GM10266 (cell line): ENCODE measurements at regions not wholly inside any gene's neighbourhood (a gene's known extent, or its start where the extent isn't known, plus 50 kb on each side); places are given as distances from the start of the nearest gene placed in this dataset.

ENCODE experiments used
- DNase-seq: peaks from one replicate; pipeline ENCODE4 v3.0.0; 2012; ENCODE audit errors: extremely low spot score
- TF ChIP-seq, protein P1 (sequence below): IDR thresholded peaks from 2 replicates; pipeline ENCODE4 v1.5.1; 2012; ENCODE audit warnings: mild to moderate bottlenecking, low read depth; ENCODE audit not compliant: control insufficient read depth, insufficient read depth; ENCODE audit errors: missing control alignments

DNA sequence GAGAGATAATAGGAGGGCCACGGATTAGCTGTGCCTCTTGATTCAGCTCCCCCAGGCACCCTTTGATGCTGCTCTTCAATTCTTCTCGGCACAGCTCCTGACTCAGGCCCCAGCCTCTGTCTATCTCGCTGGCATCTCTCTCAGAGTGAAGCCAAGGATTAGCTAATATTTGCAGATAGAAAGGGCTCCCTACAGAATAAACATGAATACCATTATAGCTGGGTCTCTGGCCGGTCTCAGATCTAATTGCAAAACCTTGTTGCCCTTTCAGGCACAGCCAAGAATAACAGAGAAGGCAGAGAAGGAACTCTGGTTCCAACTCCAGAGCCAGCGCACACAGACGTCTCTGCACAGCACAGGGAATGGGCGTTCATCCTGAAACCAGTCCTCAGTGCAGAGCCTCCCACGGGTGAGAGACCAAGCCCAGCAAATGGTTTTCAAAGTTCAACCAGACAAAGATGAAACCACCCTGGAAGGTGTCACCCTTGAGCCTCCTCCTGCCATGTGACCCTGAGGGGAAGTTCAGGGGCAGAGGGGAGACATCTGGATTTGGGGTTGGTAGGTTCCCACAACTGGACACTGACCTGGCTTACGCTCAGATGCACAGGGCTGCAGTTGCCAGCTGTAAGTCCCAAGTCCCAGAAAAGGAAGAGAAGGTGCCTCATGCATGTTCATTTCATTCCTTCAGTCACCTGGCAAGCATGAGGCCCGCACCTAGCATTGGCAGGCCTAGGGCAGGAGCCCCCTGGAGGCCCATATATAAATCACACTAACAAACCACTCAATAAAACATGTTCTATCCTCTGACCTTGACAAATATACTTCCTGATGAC, 394.0 kb downstream of the NPHP4 start:
- no peak for DNase-seq

DNA sequence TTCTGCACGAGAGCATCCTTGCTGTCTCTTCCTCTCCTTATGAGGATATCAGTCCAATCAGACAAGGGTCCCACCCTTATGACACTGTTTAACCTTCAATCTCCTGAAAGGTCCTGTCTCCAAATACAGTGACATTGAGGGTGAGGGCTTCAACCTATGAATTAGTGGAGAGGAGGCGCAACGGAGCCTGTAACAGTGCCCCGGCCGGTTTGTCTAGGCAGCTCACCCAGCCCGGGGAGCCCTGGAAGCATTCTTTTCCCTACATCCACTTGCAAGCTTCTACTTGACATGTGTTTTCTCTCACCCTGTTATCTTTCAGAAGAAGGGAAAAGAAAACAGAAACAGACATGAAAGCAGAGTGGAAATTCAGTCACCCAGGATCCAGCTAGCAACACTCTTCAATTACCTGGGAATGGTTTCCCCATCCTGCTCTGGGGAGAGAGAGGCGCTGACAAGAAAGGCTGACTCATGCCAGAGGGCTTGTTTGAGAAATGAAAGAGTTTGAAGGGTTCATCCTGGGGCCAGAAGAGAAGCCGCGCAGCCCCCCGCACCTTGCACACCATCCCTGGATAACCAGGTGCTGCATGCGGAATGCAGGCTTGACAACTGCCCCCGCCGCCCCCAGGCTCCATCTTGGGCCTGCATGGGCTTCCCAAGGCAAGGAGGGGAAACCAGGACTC, 394.9 kb downstream of the NPHP4 start:
- TF ChIP-seq, protein P1, sequence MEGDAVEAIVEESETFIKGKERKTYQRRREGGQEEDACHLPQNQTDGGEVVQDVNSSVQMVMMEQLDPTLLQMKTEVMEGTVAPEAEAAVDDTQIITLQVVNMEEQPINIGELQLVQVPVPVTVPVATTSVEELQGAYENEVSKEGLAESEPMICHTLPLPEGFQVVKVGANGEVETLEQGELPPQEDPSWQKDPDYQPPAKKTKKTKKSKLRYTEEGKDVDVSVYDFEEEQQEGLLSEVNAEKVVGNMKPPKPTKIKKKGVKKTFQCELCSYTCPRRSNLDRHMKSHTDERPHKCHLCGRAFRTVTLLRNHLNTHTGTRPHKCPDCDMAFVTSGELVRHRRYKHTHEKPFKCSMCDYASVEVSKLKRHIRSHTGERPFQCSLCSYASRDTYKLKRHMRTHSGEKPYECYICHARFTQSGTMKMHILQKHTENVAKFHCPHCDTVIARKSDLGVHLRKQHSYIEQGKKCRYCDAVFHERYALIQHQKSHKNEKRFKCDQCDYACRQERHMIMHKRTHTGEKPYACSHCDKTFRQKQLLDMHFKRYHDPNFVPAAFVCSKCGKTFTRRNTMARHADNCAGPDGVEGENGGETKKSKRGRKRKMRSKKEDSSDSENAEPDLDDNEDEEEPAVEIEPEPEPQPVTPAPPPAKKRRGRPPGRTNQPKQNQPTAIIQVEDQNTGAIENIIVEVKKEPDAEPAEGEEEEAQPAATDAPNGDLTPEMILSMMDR = no peak
- DNase-seq = no peak

More for the DNA sequence above, 394.0 kb downstream of the NPHP4 start:
- TF ChIP-seq, protein P1 = no peak

DNA sequence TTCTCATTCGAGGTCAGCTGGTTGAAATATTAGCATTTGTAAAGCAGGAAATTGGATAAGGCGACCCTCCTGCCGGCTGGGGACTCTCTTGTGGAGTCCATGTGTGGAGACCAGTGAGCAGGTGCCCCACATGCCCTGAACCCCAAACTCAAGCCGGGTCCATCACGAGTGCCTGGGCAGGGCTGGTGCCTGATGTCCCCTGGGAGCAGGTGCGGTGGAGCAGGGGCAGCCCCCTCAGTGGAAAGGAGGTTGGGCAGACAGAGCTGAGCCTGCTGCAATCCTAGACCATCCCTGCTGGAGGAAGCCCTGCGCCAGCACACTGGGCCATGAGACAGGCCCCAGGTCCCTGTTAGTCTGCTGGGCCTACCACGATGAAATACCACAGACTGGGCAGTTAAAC, 395.6 kb downstream of the NPHP4 start:
- no peak for DNase-seq
- TF ChIP-seq, protein P1 = no peak

DNA sequence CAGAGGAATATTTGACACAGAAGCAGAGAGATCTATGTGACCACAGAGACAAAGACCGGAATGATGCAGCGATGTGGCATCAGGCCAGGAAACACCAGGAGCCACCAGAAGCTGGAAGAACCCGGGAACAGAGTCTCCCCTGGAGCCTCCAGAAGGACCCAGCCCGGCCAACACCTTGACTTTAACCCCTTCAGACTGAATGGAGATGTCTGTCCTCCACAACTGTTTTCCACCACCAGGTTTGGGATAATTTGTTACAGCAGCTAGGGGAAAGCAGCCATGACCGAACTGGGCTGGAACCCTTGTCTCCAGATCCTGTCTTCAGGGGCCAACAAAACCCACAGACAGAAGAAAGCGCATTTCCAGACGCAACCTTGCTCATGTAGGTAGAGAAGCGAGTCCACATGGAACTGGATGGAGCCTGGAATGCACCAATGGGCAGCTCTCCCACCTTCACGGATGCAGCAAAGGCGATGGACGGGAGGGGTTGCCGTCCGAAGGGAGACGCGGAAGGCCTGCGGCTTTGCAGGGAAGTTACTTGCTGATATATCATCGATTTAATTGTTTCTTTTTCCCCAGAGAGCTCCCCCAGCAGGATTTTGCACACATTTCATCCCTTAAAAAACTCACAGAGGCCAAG, 396.6 kb downstream of the NPHP4 start:
- DNase-seq = no peak
- TF ChIP-seq, protein P1 = no peak

DNA sequence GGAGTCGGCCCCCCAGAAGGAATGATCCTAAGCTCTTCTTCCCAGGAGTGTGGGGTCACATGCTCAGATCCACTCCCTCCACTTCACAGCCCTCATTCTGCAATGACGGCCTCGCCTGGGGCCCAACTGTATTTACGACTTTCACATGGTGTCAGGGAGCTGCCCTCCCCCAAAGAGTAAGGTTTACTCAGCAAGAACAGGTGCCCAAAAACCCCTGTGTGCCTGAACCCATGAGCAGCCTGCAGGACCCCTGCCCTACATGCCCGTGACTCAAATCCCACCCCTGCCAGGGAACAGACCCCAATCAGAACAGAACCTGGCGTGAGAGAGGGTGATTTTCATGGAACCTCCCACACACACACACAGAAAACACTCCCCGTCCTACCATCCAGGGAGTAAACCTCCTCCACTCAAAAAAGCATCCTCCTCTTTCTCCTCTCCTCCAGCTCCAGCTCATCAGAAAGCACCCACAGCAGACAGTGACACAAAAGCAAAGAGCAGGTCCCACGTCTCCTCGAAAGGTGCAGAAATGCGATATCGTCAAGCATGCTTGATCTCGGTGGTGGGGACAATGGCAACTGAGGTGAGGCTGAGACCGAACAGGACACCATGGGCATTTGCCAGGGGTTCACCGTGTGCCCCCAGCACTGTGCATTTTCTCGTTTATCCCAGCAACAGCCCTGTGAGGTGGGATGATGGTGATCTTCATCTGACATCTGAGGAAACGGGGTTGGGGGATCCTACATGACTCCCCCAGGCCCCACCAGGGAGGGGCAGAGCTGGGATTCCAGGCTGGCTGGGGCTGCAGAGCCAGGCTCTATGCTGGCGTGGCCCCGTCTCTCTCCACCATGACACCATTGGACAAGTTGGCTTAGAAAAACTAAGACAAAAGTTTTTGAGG, 397.9 kb downstream of the NPHP4 start:
- DNase-seq = no peak
- TF ChIP-seq, protein P1 = no peak

DNA sequence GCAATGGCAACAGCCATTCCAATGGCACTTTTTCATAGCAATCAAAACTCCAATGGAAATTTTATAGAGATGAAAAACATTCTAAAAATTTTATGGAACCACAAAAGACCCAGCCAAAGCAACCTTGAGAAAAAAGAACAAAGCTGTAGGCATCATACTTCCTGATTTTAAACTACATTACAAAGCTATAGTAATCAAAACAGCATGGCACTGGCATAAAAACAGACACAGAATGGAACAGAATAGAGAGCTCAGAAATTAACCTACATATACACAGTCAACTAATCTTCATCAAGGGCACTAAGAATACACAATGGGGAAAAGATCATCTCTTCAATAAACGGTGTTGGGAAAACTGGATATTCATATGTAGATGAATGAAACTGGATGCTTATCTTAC, 401.5 kb downstream of the NPHP4 start:
- TF ChIP-seq, protein P1 = no peak
- no peak for DNase-seq
